ENCODE measurements at regions not wholly inside any gene's neighbourhood (a gene's known extent, or its start where the extent isn't known, plus 50 kb on each side); places are given as distances from the start of the nearest gene placed in this dataset.

DNA sequence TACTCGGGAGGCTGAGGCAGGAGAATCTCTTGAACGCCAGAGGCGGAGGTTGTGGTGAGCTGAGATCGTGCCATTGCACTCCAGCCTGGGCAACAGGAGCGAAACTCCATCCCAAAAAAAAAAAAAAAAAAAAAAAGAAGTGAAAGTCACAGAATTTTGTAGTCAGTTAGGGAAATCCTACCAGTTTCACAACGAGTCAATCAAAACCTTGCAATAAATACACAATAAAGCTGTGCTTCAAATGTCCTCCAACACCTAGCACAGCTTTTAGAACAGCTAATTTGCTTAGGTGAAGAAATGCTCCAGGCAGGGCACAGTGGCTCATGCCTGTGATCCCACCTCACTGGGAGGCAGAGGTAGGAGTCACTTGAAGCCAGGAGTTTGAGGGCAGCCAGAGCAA lies 112.8 kb upstream of the ATF7IP start:
- no peak for DNase-seq (ENCODE audit: low read depth, low spot score)

DNA sequence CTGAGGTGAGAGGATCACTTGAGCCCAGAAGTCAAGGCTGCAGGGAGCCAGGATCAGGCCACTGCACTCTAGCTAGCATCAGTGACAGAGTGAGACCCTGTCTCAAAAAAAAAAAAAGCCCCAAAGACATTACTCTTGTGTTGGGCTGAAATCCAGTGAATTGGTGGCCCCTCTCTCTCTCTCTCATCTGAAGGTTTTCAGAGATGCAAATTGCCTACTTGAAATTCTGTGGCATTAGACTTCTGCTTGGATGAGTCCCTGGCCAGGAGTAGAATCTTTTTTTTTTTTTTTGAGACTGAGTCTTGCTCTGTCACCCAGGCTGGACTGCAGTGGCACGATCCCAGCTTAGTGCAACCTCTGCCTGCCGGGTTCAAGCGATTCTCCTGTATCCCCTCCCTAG lies 112.0 kb upstream of the ATF7IP start:
- no peak for DNase-seq (ENCODE audit: low read depth, low spot score)

DNA sequence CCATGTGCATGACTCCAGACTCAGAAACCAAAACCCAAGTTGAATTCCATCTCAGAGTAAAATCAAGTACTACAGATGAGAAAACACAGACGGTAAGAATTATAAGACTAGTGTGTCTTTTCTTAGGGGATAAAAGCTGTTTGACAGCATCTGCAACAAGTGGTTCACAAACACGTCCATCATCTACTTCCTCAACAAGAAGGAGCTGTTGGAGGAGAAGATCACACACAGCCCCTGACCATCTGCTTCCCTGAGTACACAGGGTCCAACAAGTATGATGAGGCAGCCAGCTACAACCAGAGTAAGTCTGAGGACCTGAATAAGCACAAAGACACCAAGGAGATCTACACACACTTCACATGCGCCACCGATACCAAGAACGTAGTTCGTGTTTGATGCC lies 110.7 kb upstream of the ATF7IP start:
- DNase-seq (ENCODE audit: low read depth, low spot score) = no peak

DNA sequence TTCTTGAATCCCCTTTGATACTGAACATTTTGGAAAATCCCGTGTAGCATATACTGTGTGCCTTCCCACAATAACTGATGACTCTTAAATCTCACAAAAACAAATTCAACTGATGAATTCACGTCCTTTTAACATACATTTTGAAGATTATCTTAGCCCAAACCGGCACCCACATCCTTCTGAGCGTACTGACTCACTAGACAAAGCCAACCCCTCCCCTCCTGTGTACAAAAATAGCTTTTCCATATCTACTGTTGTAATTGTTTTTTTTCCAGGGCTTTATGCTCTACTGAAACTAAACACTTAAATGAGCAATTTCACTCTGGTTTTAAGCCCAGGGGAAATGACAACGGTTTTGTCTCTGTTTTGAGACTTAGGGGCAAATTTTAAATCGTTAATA lies 109.4 kb upstream of the ATF7IP start:
- no peak for DNase-seq (ENCODE audit: low read depth, low spot score)

DNA sequence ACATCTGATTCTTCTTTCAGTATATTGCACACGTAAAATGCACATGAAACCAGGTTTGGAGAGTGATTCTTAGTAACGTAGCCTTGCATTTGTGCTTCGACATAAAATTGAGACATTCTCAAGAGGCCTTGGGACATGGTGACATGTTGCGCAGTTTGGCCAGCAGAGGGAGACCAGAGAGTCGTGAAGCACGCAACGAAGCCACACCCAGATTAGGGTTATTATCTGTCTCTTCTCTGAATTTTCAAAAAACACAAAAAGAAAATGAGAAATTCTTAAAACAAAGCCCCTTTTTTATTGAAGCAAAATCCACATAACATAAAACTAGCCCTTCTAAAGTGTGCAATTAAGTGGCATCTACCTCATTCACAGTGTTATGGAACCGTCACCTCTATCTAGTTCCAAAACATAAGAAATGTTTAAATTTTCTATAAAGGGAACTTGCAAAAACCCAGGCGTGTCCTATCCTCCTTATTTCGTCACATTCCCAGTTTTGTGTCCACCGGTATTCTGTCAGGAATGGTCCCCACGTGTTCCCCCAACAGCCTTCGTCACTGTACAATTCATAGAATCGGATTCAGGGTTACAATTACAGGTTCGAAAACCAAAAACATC lies 108.8 kb upstream of the ATF7IP start:
- no peak for DNase-seq (ENCODE audit: low read depth, low spot score)

DNA sequence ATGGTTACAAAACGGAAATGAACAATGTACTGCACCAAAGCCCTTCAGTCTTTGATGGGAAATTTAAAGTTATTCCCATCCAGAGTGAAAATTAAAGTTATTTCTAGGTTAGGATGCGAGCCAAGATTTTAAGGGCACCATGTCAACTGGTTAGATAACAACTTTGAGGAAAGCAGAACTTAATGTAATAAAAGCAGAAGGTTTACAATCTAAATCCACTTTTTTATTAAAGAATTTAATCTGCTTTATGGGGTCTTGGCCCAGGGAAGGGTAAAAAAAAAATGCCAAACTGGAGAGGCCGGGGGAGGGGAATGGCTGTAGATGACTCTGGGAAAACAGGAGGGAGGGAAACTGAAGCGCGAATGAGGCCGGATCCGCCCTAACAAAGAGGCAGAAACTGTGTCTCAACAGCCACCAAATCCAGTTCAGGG lies 108.2 kb upstream of the ATF7IP start:
- no peak for DNase-seq (ENCODE audit: low read depth, low spot score)

DNA sequence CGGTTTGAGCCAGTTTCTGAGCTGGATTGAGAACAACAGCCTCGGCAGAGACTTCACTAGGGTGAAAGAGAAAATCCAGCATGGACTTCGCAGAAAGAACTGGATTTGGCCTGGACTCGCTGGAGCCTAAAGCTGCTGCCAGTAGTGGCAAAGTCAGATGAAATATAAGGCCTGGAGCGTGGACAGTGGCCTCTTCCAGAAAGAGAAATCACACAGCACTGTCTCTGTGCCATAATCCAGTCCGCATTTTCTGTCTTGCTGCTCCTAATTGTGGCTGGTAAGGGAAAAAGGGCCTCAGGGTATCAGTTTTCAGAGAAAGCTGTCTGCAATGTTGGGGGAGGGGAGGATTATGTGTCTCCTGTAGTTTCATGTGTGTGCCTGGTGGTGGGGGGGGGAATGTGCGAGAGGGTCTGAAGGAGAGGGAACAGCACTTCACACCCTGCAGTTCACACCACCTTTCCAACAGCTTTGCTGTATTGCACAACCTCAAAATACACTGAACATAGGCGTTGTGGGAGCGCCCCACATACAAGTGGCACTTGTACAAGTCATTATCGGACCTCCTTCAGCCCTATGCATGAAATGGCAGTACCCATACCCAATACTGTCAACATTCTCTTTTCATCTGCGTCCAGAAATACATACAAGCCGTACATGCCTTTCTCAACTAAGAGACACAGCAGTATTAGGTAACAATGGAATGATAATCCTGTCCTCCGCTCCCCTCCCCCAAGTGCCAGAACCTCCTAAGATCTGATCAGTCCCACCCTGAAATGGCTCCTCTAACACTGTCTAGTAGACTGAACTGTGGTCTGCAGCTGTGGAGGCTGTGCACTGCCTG lies 107.5 kb upstream of the ATF7IP start:
- peak; percentile 100 for DNase-seq (ENCODE audit: low read depth, low spot score)

DNA sequence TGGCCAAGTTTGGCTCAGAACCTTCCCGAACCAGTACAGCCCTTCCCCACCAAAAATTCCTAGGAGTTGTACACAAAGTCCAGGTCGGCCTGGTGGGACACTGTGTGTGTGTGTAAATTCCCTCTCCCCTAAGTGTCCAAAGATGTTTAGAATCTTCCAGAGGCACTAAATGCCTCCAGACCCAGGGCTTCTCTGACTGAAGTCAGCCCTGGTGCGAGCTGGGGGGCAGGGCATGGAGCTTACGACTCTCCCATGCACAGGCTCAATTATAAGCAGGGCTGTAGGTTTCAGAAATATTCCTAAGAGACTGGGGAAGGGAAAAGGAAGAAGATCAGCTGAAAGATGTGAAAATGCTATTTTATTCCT lies 106.9 kb upstream of the ATF7IP start:
- no peak for DNase-seq (ENCODE audit: low read depth, low spot score)

DNA sequence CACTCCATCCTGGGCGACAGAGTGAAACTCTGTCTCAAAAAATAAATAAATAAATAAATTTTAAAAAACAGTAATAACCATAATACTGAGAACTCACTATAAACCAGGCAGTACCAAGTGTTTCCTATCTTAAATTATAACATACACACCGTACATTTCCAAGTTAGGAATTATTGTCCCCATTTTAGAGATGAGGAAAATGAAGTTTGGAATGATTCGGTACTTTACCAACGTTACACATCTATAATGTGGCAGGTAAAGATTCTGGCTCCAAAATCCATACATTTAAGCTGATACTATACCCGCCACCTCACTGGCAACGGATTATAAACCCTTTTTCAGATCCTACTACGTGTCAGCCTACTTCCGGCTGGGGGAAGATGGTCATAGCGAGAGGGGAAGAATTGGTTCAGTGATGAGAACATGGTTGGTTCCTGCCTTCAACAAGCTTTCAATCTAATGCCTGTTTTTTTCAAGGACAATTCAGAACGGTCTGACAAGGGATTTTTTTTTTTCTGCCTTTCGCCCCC lies 105.9 kb upstream of the ATF7IP start:
- no peak for DNase-seq (ENCODE audit: low read depth, low spot score)

DNA sequence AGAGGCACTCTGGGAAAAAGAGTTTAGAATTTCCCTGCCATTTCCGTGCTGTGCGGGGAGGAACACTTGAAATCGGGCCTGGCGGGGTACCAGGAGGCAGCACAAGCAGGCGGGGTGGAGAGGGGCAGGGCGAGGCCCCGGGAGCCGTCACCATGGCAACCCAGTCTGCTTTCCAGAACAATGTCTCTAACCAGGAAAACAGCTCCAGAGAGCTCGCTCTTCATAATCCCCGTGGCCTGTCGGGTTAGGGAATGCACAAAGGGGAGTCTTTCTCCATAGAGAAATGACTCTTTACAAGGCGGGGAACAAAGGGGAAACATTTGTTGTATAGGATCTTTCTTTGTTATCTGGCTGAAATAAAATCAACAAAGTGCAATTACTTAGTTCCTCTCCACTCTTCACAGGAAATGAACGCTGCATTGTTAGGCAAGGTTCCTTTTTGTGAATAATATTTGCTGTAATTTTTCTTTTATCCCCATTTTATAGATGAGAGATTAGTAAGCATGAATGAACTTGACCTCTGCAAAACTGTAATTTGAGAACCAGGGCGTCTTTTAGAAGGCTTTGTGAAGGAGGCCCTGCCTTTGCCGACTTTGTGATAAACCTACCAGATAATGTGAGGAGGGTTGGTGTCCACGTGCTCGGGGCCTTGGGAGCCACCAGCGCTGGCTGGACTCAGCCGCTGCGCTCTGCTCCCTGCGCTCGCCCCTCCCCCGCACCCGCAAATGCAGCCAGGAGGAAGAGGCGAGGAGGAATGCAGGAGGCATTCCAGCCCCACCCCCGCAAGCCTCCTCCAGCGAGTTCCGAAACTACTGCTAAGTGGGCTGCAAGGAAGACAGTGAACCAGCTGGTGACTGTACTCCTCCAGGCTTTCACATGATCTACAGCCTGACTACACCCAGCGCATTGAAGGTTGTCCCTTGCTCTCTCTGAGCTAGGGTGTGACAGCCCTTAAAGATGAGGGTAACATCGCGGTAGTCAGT lies 105.2 kb upstream of the ATF7IP start:
- peak; percentile 97 for DNase-seq (ENCODE audit: low read depth, low spot score)

DNA sequence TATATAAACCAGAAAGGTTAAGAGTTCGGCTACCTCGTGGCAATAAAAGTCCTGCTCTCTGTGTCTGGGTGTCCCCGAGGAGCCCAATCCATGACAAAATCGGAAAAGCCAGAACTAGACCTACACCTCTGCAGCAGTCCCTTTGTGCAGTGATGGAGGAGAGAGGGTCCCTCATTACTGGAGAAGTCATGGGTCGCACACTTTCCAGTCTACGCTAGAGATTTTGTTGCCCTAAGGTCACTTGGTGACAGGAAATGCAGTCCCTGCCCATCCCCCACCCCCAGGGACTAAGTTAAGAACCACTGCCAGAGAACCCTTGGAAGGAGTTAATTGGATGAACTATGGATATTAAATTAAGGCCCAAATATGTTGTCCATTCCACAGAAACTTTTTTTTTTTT lies 104.4 kb upstream of the ATF7IP start:
- no peak for DNase-seq (ENCODE audit: low read depth, low spot score)

DNA sequence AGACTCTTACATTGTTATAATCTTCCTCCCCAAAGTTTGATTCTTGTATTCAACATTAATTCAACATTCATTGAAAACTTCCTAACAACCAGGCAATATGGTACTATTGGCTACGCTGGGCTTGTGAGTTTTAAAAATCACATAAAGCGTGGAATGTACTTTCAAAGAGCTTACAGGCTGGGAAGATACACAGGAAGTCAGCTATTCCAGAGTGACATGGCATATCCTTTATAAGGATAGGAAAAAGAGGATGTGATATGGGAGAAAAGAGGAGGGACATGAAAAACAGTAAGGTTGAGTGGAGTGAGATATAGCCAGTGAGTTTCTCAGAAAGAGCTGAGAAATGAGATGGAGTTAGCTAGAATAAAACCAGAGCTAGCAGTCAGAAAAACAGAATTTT lies 103.6 kb upstream of the ATF7IP start:
- no peak for DNase-seq (ENCODE audit: low read depth, low spot score)

DNA sequence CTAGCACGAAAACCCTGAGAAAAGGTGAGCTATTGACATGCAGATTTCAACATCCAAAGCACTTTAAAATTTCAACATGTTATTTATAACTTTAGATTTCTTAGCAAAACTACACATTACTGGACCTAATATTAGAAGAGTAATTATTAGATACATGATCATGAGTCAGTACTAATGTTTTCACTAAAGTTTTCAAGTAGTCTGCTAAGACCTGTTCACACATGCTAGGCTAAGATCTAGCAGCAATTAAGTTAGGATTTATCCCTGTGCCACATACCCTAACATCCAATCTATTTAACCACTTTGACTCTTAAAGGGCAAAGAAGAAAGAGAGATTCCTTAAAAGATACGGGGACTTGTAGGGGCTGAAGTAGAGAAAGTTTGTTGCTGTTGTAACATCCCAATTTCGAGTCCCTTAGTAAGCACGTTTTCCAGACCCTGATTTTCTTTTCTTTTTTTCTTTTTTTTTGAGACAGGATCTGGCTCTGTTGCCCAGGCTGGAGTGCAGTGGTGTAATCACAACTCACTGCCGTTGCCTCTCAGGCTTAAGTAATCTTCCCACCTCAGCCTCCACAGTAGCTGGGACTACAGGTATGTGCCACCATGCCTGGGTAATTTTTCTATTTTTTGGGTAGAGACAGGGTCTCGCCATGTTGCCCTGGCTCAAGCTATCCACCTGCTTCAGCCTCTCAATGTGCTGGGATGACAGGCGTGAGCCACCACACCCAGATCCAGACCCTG lies 102.5 kb upstream of the ATF7IP start:
- DNase-seq (ENCODE audit: low read depth, low spot score) = no peak

DNA sequence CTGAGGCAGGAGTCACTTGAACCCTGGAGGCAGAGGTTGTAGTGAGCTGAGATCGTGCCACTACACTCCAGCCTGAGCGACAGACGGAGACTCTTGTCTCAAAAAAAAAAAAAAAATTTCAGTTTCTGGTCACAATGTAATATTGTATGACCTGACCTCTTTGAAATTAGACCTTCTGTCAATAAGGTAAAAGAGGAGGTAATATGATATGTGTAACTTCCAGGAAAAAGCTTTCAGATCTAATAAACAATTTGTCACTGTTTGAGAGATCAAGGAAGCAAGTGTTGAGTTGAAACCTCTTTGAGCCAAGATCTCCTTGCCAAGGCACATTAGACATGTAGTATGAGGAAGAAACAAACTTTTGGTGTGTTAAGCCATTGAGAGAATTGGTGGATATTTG lies 101.7 kb upstream of the ATF7IP start:
- no peak for DNase-seq (ENCODE audit: low read depth, low spot score)

DNA sequence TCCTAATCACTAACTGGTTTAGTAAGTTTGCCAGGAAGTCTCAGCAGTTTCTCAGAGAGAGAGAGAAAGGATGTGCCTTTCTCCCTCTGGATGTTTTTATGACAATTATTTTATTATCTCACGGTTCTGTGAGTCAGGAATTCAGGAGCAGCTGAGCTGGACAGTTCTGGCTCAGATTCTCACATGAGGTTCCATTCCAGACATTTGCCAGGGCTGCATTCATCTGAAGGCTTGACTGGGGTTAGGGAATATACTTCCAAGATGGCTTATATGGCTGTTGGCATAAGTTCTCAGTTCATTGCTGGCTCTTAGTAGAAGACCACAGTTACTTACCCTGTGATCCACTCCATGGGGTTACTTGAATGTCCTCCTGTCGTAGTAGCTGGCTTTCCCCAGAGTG lies 101.2 kb upstream of the ATF7IP start:
- no peak for DNase-seq (ENCODE audit: low read depth, low spot score)

DNA sequence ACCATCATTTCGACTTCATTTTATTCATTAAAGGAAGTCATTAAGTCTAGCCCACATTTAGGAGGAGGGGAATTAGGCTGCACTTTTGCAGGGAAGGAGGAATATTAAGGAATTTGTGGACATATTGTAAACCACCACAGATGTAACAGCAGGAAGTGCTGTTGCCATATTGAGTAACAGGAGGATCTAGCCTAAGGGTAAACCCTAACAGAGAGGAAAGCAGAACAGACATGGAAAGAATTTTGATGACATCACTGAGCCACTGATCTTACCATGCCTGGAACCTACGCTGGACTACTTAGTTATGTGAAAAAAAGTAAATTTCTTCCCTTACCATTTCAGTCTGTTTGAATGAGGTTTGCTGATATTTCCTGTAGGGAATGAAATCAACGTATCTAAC lies 100.7 kb upstream of the ATF7IP start:
- DNase-seq (ENCODE audit: low read depth, low spot score) = no peak

DNA sequence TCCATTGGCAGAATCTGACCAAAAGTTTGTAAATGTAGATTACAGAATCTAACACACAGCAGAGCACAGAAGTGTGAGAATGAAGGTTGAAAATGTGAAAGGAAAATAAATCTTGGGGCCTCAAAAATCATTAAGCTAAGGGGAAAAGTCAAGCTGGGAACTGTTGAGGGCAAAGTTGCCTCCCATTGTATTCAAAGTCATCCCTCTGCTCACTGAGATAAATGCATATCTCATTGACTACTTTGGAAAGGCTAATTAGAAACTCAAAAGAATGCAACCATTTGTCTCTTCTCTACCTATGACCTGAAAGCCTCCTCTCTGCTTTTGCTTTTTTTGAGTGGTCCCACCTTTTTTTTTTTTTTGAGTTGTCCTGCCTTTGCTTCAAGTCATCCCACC lies 97.4 kb upstream of the ATF7IP start:
- no peak for DNase-seq (ENCODE audit: low read depth, low spot score)

DNA sequence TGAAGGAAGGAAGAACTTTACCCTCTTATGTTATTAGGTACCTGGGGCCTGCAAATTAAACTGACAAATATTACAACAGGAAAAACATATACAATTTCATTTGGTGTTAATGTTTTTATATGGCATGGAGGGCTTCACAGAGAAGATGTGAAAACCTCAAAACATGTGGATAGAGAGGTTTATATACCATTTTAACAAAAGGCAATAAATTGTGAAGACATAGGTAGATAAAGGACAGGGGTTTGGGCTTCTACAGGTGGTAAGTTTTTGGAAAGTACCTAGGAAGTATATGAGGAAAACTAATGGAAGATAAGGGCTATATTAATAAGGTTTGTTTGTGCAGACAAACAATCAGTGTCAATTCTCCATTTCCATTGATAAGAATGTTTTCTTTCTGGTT lies 95.1 kb upstream of the ATF7IP start:
- no peak for DNase-seq (ENCODE audit: low read depth, low spot score)

DNA sequence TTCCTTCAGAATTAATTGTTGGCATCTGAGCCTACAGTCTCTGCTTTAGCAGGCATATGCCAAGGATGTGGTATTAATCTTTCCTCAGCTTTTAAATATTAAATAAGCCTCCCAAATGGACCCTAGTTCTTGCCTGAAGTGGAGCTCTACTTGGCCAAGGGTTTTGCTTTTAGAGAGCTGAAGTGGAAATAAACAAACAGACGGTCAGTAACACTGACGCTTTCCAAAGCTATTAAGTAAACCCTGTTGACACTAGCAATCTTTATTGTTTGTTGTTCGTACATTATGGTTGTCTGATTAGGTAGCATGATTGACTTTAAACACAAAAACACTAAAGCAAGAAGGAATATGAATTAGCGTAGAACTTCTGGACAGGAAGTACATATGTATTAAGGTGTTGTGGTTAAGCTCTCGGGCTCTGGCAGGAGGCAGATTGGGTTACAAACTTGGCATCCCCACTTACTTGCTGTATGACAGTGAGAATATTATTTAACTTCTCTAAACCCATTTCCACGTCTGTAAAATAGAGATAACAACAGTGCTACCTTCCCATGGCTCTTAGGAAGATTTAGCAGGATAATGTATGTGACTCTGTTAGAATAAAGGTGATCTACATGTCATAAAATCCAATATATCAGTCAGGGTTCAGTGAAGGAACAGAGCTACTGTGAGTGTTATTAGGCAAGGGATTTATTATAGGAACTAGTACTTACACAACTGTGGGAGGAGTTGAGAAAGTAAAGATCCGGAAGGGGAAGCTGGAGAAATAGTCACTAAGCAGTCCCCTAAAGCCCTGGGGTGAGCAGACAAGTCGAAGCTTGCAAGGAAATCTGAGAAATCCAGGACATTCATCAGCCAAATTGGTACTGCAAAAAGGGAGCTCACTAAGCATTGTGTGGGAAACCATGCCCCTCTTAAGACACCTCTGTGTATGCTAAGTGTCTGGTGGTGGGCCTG lies 92.2 kb upstream of the ATF7IP start:
- no peak for DNase-seq (ENCODE audit: low read depth, low spot score)

DNA sequence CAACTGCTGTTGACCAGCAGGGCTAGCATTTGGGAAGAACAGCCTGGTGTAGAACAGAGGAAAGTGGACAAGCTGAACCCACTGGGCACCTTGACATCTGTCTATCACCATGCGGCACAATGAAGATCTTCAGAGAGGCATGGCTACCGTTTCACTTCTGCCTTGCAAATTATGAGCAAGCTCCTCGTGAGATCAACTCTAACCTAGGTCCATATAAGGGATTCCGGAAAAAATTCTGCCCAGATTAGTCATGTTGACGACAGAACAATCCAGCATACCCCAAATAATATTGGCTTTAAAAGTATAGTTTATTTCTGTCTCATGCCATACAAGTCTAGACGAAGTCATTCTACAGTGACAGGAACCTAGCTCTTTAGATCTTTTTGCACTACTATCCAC lies 91.6 kb upstream of the ATF7IP start:
- DNase-seq (ENCODE audit: low read depth, low spot score) = no peak

All from iPS DF 19.7 (cell line).